ENCODE measurements at regions not wholly inside any gene's neighbourhood (a gene's known extent, or its start where the extent isn't known, plus 50 kb on each side); places are given as distances from the start of the nearest gene placed in this dataset.

GRCh38 chr6:166046982-166047381 lies 120.7 kb downstream of the TBXT start:
- no peak for DNase-seq

DNA sequence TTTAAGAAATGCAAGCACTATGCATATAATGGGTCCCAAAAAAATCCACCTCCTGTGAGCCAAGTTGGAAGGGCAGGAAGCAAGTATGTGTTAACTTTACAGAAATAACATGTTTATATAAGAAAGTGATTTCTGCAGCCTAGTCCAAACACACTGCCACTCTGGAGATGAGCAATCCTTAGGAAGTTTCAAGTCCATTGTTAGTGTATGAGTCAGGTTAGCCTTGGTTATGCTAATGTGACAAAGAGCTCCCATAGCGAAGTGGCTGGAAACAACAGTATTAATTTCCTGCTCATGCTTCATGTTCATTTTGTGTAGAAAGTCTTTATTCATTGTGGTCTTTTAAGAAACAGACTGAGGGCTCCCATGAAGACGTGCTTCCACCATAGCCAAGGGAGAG lies 121.4 kb downstream of the TBXT start:
- no peak for DNase-seq

- no peak for DNase-seq
These were observed 121.8 kb downstream of the TBXT start for GRCh38 chr6:166045860-166046200.

GRCh38 chr6:166045173-166045859 lies 122.3 kb downstream of the TBXT start:
- DNase-seq: no peak

DNA sequence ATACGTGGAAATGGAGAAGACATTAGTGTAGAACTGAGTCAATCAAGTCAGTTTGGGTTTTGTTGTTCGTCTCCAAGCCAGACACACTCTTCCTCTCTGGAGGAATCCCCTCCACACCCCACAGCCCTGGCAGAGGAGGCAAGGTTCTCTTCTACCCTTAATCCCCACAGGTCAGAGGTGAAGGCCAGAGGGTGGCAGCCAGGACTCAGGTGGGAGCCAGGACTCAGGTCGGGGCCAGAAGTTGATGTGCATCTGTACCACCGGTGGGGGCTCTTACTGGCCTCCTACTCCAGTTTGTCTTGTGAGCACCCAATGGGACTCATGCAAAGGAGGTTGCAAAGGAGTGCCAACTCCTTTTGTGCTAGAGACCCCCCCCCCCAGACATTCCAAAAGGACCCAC lies 126.4 kb downstream of the TBXT start:
- no peak for DNase-seq

- DNase-seq: no peak
These were observed 127.4 kb downstream of the TBXT start for GRCh38 chr6:166040292-166040691.

DNA sequence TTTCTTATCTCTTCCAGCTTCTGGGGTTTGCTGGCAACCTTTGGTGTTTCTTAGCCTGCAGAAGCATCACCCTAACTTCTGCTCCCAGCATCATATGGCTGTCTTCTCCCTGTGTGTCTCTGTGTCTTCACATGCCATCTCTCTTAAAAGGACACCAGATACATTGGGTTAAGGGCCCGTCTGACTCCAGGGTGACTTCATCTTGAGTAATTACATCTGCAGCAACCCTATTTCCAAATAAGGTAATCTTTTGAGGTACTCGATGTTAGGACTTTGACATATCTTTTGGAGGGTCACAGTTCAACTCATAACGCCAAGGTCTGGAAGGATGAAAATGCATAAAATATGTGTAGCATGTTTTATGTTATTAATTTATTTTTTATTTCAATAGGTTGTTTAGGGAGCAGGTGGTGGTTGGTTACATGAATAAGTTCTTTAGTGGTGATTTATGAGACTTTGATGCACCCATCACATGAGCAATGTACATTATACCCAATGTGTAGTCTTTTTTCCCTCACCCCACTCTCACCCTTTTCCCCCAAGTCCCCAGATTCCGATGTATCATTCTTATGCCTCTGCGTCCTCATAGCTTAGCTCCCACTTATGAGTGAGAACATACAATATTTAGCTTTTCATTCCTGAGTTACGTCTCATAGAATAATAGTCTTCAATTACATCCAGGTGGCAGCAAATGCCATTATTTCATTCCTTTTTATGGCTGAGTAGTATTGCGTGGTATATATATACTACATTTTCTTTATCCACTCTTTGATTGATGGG lies 131.1 kb downstream of the TBXT start:
- no peak for DNase-seq

GRCh38 chr6:166032366-166033200 lies 135.1 kb downstream of the TBXT start:
- DNase-seq: no peak

DNA sequence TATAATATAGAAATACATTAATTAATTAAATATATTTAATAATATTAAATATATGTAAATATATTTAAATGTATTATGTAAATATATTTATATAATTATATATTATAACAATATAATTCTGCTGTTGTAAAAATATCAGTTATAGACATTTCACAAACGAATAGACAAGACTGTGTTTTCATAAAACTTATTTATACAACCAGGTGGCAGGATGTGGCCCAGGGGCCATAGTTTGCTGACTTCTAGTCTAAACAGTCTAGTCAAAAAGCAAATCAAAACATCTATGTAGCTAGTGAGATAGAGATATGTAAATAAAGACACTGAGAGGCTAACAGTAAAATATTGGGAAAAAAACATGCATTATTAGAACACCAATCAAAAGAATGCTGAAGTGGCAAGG lies 136.4 kb downstream of the TBXT start:
- no peak for DNase-seq

- DNase-seq: no peak
These were observed 138.1 kb downstream of the TBXT start for GRCh38 chr6:166029506-166029905.

- DNase-seq: no peak
These were observed 139.9 kb downstream of the TBXT start for GRCh38 chr6:166027761-166028160.

DNA sequence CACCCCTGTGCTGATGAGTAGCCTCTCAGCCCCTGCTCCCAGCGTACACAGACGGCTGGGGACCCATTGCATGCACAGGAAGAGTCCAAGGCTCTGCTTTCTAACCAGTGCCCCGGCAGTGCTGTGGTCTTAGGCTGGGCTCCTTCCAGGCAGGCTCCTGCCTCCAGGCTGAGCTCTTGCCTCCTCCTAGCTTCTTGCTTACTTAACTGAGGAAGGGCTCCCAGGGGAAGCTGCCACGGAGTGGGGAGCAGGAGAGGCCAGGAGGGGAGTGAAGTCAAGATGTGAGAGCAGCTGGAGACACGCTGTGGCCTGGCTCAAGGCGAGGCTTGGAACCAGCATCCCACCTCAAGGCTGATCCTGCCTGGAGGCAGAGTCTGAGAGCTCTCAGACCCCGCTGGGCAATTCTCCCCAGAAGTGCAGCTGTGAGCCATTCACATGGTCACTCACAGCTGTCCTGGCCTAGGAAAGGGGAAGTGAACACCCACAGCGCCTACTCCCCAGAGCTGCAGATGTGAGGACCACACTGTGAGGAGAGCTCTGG lies 141.0 kb downstream of the TBXT start:
- DNase-seq: no peak

DNA sequence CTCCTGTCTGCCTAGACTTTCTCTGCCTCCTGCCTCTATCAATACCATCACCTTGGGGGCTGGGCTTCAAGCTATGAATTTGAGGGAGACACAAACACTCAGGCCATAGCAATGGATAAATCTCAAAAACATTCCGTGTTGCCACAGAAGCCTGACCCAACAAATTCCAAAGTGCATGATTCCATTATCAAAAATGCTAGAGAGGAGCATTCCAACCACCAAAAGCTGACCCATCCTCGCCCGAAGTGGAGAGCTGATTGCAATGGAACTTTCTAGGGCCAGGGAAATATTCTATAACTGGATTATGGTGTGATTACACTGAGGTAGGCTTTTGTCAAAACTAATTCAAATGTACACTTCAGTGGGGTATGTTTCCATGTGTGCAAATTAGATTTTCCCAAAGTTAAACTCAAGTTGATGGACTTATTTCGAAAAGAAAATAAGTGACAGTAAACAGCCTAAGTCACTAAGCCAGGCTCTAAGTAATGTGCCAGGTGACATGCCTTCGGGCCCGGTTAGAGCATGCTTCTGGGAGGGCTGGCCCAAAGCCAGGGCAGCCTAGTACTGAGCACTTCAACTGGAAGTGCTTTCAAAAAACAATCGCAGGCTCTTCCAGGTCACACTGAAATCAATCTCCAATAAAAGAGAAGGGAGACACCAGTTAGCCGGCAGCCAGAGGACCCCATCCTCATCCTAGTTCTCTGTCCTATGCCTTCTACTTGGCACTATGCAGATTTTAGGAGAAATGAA lies 142.3 kb downstream of the TBXT start:
- DNase-seq: no peak

GRCh38 chr6:166024252-166024651 lies 143.4 kb downstream of the TBXT start:
- DNase-seq: no peak

GRCh38 chr6:166023273-166023989 lies 144.2 kb downstream of the TBXT start:
- no peak for DNase-seq

GRCh38 chr6:166021429-166021828 lies 146.2 kb downstream of the TBXT start:
- DNase-seq: no peak

DNA sequence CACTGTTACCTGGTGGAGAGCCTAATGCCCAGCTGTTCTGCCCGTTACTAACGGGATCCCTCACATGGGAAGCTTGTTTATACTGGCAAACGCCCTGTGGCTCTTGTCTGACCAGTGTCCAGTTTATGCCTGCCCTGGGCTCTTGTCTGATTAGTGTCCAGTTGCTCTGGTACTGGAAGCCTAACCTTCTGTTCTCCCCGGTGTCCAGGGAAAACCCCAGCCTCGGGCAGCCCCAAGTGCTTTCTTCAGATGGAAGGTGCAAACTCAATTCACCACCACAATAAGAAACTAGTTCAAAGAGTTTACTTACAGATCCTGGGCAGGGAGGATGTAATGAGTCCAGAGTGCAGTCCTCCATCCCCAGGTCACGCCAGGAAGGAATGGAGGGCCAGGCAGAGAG lies 148.4 kb downstream of the TBXT start:
- DNase-seq: no peak

DNA sequence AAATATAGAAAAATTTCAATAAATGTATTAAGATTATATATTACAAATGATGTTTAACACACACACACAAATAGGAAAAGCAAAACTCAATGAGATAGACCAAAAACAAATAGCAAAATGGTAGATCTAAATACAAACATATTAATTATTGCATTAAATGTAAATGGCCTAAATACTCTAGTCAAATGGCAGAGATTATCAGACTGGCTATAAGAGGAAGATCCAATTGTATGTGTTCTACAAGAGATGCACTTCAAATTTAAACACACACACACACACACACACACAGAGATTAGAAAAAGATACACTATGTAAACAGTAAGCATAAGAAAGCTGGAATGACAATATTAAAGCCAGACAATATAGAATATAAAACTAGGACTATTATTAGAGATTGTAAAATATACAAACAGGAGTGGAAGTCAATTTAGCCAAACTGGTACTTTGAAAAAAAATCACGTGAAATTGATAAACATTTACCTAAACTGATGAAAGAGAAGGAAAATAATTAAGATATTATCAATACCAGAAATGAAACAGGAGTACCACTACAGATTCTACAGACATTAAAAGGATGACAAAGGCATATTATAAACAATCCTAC lies 150.5 kb downstream of the TBXT start:
- DNase-seq: no peak

DNA sequence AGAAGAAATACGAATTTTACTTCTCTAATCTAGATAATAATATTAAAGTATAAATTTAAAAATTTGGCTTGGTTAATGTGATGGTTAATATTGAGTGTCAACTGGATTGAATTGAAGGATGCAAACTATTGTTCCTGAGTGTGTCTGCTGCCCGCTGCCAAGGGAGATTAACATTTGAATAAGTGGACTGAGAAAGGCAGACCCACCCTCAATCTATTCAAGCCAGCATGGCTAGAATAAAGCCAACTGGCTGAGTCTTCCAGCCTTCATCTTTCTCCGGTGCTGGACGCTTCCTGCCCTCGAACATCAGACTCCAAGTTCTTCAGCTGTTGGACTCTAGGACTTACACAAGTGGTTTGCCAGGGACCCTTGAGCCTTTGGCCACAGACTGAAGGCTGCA lies 152.7 kb downstream of the TBXT start:
- DNase-seq: no peak

- DNase-seq: no peak
These were observed 157.3 kb downstream of the TBXT start for GRCh38 chr6:166010136-166010960.
